ENCODE measurements at regions not wholly inside any gene's neighbourhood (a gene's known extent, or its start where the extent isn't known, plus 50 kb on each side); places are given as distances from the start of the nearest gene placed in this dataset.

DNA sequence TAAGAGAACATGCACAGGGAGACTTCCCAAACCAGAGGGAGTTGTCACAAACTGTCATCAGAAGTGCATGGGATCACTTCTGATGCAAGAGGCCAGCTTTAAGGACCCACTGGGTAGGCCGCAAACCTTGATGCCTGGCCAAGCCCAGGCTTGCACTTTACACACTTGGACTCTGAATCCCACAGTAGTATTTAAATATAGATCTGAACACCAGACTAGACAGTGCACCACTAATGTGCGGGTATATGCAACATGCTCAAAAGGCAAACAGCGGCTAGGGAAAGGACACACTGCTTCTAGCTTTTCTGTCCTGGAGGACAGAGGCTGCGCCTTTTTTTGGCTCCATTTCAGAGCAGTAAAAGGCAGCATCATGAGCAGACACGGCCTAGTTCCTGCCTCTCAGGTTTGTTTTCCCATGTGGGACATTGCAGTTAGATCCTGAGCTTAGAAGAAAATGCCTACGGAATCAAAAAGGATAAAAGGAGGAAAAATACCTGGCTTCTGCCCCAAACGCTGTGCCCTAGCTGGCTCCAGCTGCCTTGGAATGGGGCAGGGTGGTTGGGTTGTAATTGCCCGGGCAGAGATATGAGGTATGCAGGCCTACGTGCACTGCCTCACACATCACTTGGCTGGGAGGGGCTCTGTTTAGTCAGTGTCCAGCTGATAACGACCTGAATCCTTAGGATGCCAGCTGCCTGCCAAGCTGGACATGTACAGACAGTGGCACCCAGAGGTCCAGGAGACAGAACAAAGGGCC lies 84.5 kb upstream of the EGLN3 start:
- TF ChIP-seq, protein P1, sequence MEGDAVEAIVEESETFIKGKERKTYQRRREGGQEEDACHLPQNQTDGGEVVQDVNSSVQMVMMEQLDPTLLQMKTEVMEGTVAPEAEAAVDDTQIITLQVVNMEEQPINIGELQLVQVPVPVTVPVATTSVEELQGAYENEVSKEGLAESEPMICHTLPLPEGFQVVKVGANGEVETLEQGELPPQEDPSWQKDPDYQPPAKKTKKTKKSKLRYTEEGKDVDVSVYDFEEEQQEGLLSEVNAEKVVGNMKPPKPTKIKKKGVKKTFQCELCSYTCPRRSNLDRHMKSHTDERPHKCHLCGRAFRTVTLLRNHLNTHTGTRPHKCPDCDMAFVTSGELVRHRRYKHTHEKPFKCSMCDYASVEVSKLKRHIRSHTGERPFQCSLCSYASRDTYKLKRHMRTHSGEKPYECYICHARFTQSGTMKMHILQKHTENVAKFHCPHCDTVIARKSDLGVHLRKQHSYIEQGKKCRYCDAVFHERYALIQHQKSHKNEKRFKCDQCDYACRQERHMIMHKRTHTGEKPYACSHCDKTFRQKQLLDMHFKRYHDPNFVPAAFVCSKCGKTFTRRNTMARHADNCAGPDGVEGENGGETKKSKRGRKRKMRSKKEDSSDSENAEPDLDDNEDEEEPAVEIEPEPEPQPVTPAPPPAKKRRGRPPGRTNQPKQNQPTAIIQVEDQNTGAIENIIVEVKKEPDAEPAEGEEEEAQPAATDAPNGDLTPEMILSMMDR (IDR thresholded peaks at IDR 0.05; ENCODE audit: low read depth, low read length), result no peak
- in situ Hi-C loops (cut with HindIII; ENCODE audit: low sequenced_read_pairs), result no loop called here
- DNase-seq (ENCODE audit: low read depth, low spot score), result no peak
- H3K4me3 ChIP-seq (ENCODE audit: low read depth, low read length), result no peak overlapping the region

DNA sequence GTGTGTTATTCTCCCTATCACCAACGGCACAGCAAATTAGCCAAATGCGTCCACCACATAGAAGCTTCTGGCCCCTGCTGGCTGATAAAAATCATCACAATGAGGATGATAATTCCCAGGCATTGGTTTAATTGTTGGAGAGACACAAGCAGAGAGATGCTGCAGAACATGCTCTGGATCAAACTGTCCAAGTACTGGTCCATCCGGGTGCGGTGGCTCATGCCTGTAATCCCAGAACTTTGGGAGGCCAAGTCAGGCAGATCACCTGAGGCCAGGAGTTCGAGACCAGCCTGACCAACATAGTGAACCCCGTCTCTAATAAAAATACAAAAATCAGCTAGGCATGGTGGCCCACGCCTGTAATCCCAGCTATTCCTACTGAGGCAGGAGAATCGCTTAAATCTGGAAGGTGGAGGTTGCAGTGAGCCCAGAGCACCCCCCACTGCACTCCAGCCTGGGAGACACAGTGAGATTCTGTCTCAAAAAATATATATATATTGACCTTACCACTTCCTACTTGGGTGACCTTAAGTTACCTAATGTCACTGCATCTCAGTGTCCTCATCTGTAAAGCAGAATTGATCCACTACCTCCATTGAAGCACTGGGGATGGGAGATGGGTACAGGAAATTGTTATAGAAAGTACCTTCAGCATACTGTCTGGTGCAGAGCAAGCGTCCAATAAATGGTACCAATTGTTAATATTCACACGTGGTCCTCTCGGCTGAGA lies 83.7 kb upstream of the EGLN3 start:
- TF ChIP-seq, protein P1 (IDR thresholded peaks at IDR 0.05; ENCODE audit: low read depth, low read length), result no peak
- in situ Hi-C loops (cut with HindIII; ENCODE audit: low sequenced_read_pairs), result no loop called here
- no peak for DNase-seq (ENCODE audit: low read depth, low spot score)
- no peak overlapping the region for H3K4me3 ChIP-seq (ENCODE audit: low read depth, low read length)

DNA sequence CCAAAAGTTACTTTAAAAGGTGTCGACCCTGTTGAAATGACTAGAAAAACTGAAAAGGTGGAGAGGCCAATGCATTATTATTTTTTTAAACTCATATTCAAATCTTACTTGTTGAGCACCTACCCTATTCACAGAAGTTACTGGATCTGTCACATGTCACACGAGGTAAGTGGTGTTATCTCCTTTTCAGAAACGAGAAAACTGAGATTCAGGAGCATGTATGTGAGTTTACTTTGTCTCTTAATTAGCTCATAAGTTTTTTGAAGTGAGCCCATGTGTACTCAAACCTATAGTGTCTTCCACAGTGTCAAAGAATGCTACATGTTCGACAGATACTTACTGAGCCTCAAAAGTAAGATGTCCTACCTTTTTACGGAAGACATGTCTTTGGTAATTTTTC lies 81.8 kb upstream of the EGLN3 start:
- TF ChIP-seq, protein P1 (IDR thresholded peaks at IDR 0.05; ENCODE audit: low read depth, low read length), result no peak
- no peak overlapping the region for H3K4me3 ChIP-seq (ENCODE audit: low read depth, low read length)
- DNase-seq (ENCODE audit: low read depth, low spot score), result no peak
- in situ Hi-C loops (cut with HindIII; ENCODE audit: low sequenced_read_pairs), result no loop called here

DNA sequence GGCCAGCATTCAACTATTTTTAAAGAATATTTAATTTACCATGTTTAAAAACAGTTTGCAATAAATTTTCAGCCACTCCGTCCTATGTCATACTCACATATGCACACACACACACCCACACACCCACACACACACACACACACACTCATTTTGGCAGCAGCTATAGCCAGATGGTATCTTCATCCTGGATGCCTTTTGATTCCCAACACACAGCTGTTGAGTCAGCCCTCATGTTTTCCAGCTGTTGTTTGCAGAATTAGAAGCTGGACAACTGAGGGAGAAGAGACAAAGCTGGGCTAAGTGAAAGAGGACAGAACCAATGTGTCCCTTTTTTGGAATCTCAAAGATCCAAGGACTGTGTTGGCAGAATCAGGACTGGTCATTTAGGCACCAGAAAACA lies 80.0 kb upstream of the EGLN3 start:
- in situ Hi-C loops (cut with HindIII; ENCODE audit: low sequenced_read_pairs), result no loop called here
- no peak overlapping the region for H3K4me3 ChIP-seq (ENCODE audit: low read depth, low read length)
- DNase-seq (ENCODE audit: low read depth, low spot score), result peak; percentile 23
- TF ChIP-seq, protein P1 (IDR thresholded peaks at IDR 0.05; ENCODE audit: low read depth, low read length), result no peak

DNA sequence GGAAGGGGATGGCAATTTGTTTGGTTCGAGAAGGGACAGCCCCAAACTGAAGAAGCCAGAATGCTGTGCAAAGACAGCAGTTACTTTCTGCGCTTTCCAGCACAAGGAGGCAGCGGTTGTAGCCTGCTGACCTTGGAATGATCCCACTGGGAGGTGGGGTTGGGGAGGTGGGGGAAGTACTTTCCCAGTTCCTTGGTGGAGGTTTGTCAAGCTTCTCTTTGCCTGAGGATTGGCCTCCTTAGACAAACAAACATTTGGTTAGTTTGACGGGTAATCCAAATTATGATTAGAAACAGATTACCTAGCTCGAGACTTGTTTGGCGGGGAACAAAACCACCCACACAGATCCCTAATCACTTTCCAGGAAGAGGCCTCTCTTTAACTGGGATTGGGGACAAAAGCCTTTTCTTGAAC lies 79.1 kb upstream of the EGLN3 start:
- TF ChIP-seq, protein P1 (IDR thresholded peaks at IDR 0.05; ENCODE audit: low read depth, low read length), result no peak
- in situ Hi-C loops (cut with HindIII; ENCODE audit: low sequenced_read_pairs), result no loop called here
- no peak overlapping the region for H3K4me3 ChIP-seq (ENCODE audit: low read depth, low read length)
- DNase-seq (ENCODE audit: low read depth, low spot score), result peak; percentile 13

DNA sequence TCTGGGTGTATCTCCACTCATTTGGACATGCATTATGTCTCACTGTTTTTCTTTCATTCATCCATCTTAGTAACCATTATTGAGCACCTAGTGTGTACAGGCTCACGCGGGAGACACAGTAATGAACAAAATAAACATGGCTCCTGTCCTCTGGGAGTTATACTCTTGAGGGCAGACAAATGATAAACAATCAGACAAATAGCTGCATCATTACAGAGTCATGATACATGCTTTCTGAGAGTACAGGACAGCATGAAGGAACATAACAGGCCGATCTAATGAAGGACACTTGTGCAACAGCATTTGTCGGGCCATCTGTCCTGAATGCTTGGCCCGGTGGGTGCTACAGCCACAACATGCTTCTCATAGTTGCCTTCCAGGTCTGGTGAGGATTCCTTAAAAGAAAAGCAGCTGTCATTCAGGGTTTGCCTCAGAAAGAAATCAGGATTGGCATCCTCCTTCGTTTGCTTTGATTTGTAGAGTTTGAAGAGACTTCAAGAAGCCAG lies 77.2 kb upstream of the EGLN3 start:
- DNase-seq (ENCODE audit: low read depth, low spot score), result no peak
- no peak overlapping the region for H3K4me3 ChIP-seq (ENCODE audit: low read depth, low read length)
- TF ChIP-seq, protein P1 (IDR thresholded peaks at IDR 0.05; ENCODE audit: low read depth, low read length), result no peak
- in situ Hi-C loops (cut with HindIII; ENCODE audit: low sequenced_read_pairs), result no loop called here
